Testis (tissue), 2 donors: ENCODE measurements at regions not wholly inside any gene's neighbourhood (a gene's known extent, or its start where the extent isn't known, plus 50 kb on each side); places are given as distances from the start of the nearest gene placed in this dataset.

Experiments
- POLR2A ChIP-seq: fragments of 450-650 bp; IDR thresholded peaks from one replicate; pipeline ENCODE4 v1.6.1; 2017; ENCODE audit warnings: antibody characterized with exemption, mild to moderate bottlenecking, moderate library complexity
- TF ChIP-seq, protein P1 (sequence below), 3 experiments: fragments of 450-650 bp in 2 of 3; fragments of 200-600 bp in 1 of 3; sonication (generic) in 1 of 3; IDR thresholded peaks; one replicate each; pipeline ENCODE4 v1.5.1; 2016 to 2019; ENCODE audit warnings: antibody characterized with exemption in 3 of 3, mild to moderate bottlenecking in 2 of 3, moderate library complexity in 1 of 3

DNA sequence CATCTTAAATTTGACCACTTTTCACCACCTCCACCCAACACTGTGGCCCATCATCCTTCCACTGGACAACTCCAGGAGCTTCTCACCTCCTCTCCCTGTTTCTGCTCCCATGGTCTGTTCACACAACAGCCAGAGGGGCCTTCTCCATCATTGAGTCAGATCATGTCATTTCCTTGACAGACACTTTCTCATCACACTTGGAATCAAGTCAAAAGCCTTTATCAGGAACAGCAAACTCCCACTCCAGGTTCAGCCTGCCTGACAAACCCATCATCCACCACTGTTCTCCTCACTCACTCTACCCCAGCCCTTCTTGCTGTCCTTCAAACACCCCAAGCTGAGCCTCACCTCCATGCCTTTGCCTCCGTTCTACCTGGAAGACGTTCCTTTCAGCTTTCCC lies 78.4 kb upstream of the ADRA1B start:
- TF ChIP-seq, protein P1, sequence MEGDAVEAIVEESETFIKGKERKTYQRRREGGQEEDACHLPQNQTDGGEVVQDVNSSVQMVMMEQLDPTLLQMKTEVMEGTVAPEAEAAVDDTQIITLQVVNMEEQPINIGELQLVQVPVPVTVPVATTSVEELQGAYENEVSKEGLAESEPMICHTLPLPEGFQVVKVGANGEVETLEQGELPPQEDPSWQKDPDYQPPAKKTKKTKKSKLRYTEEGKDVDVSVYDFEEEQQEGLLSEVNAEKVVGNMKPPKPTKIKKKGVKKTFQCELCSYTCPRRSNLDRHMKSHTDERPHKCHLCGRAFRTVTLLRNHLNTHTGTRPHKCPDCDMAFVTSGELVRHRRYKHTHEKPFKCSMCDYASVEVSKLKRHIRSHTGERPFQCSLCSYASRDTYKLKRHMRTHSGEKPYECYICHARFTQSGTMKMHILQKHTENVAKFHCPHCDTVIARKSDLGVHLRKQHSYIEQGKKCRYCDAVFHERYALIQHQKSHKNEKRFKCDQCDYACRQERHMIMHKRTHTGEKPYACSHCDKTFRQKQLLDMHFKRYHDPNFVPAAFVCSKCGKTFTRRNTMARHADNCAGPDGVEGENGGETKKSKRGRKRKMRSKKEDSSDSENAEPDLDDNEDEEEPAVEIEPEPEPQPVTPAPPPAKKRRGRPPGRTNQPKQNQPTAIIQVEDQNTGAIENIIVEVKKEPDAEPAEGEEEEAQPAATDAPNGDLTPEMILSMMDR (IDR thresholded peaks at IDR 0.05), result no peak
- no peak for TF ChIP-seq POLR2A
